WTC11 (cell line): ENCODE measurements at regions not wholly inside any gene's neighbourhood (a gene's known extent, or its start where the extent isn't known, plus 50 kb on each side); places are given as distances from the start of the nearest gene placed in this dataset.

Experiments used
- ATAC-seq: fragments of 200-7000 bp; cut with Tn5 transposase; 2 replicates; pipeline ENCODE4 v1.10.0; 2021; ENCODE audit warnings: mild to moderate bottlenecking, moderate library complexity
- CTCF ChIA-PET: fragments of 300-600 bp; sonication (Branson Sonifier 250); formaldehyde crosslinking; loops from one replicate; lab custom pipeline; 2021; ENCODE audit warnings: antibody characterized with exemption; lab: Charles Lee
- POLR2A ChIA-PET: fragments of 350-600 bp; sonication (Branson Sonifier 250); formaldehyde crosslinking; loops from one replicate; lab custom pipeline; 2021; ENCODE audit warnings: antibody characterized with exemption; lab: Charles Lee
- DNase-seq: peaks from one replicate; pipeline ENCODE4 v3.0.0; 2021; ENCODE audit warnings: low spot score
- H3K27ac Mint-ChIP-seq: 2 replicates; pipeline ENCODE4 v1.8.0; 2021; ENCODE audit warnings: mixed read lengths
- H3K27me3 Mint-ChIP-seq: 2 replicates; pipeline ENCODE4 v1.8.0; 2021; ENCODE audit warnings: low read depth, mild to moderate bottlenecking, moderate library complexity, mixed read lengths
- H3K36me3 Mint-ChIP-seq: 2 replicates; pipeline ENCODE4 v1.8.0; 2021; ENCODE audit warnings: mixed read lengths
- H3K4me1 Mint-ChIP-seq: 2 replicates; pipeline ENCODE4 v1.8.0; 2022; ENCODE audit warnings: mixed read lengths
- H3K4me3 Mint-ChIP-seq: 2 replicates; pipeline ENCODE4 v1.8.0; 2021; ENCODE audit warnings: mild to moderate bottlenecking, moderate library complexity, mixed read lengths
- H3K9me3 Mint-ChIP-seq: 2 replicates; pipeline ENCODE4 v1.8.0; 2021; ENCODE audit warnings: mixed read lengths
- CDX4 ChIP-seq: fragments of 250-450 bp; sonication (Bioruptor Pico); IDR thresholded peaks from 2 replicates; pipeline ENCODE4 v1.9.0; 2021; ENCODE audit warnings: moderate library complexity, mild to moderate bottlenecking, inconsistent platforms, borderline replicate concordance
- CREB1 ChIP-seq: sonication (generic); formaldehyde crosslinking; IDR thresholded peaks from 2 replicates; pipeline ENCODE4 v1.8.0; 2023; ENCODE audit warnings: mild to moderate bottlenecking, missing genetic modification reagents
- CREM ChIP-seq: sonication (generic); formaldehyde crosslinking; IDR thresholded peaks from 2 replicates; pipeline ENCODE4 v1.8.1; 2022; ENCODE audit warnings: mild to moderate bottlenecking, missing genetic modification reagents, moderate library complexity
- CTCF ChIP-seq: fragments of 200-600 bp; IDR thresholded peaks from 2 replicates; pipeline ENCODE4 v1.8.0; 2022; ENCODE audit warnings: antibody characterized with exemption
- E2F4 ChIP-seq: sonication (generic); formaldehyde crosslinking; IDR thresholded peaks from 2 replicates; pipeline ENCODE4 v1.8.1; 2022; ENCODE audit warnings: low read depth, mild to moderate bottlenecking, moderate library complexity, missing genetic modification reagents, borderline replicate concordance
- E2F5 ChIP-seq: sonication (generic); formaldehyde crosslinking; IDR thresholded peaks from 2 replicates; pipeline ENCODE4 v1.8.1; 2022; ENCODE audit warnings: mild to moderate bottlenecking, moderate library complexity, missing genetic modification reagents
- EMX1 ChIP-seq: fragments of 250-450 bp; sonication (Bioruptor Pico); IDR thresholded peaks from 2 replicates; pipeline ENCODE4 v1.8.0; 2021; ENCODE audit warnings: mild to moderate bottlenecking
- ERG ChIP-seq: fragments of 250-450 bp; sonication (Bioruptor Pico); IDR thresholded peaks from 2 replicates; pipeline ENCODE4 v1.8.0; 2021; ENCODE audit warnings: mild to moderate bottlenecking
- HMGA2 ChIP-seq: fragments of 250-450 bp; sonication (Bioruptor Pico); IDR thresholded peaks from 2 replicates; pipeline ENCODE4 v1.4.0; 2021; ENCODE audit warnings: mild to moderate bottlenecking, moderate library complexity
- IRF1 ChIP-seq: sonication (generic); formaldehyde crosslinking; IDR thresholded peaks from 2 replicates; pipeline ENCODE4 v1.8.0; 2023; ENCODE audit warnings: missing genetic modification reagents
- MAX ChIP-seq: sonication (generic); formaldehyde crosslinking; IDR thresholded peaks from 2 replicates; pipeline ENCODE4 v1.8.0; 2022; ENCODE audit warnings: mild to moderate bottlenecking, missing genetic modification reagents
- NFE2L1 ChIP-seq: sonication (generic); formaldehyde crosslinking; IDR thresholded peaks from 2 replicates; pipeline ENCODE4 v1.8.1; 2023; ENCODE audit warnings: missing genetic modification reagents
- NR3C1 ChIP-seq: sonication (generic); formaldehyde crosslinking; conservative IDR thresholded peaks from 2 replicates; pipeline ENCODE4 v1.8.1; 2023; ENCODE audit warnings: low read depth, mild to moderate bottlenecking, missing genetic modification reagents
- PREB ChIP-seq: sonication (generic); formaldehyde crosslinking; IDR thresholded peaks from 2 replicates; pipeline ENCODE4 v1.8.1; 2022; ENCODE audit warnings: mild to moderate bottlenecking, missing genetic modification reagents, moderate library complexity, borderline replicate concordance
- SMAD3 ChIP-seq: sonication (generic); formaldehyde crosslinking; IDR thresholded peaks from 2 replicates; pipeline ENCODE4 v1.8.0; 2022; ENCODE audit warnings: missing genetic modification reagents, mild to moderate bottlenecking, borderline replicate concordance
- TCF7 ChIP-seq: sonication (generic); formaldehyde crosslinking; IDR thresholded peaks from 2 replicates; pipeline ENCODE4 v1.8.0; 2022; ENCODE audit warnings: mild to moderate bottlenecking, low read depth, missing genetic modification reagents, moderate library complexity
- TEAD4 ChIP-seq: sonication (generic); formaldehyde crosslinking; IDR thresholded peaks from 2 replicates; pipeline ENCODE4 v1.8.0; 2022; ENCODE audit warnings: mild to moderate bottlenecking, missing genetic modification reagents
- USF1 ChIP-seq: sonication (generic); formaldehyde crosslinking; IDR thresholded peaks from 2 replicates; pipeline ENCODE4 v1.8.0; 2022; ENCODE audit warnings: mild to moderate bottlenecking, missing genetic modification reagents
- USF2 ChIP-seq: sonication (generic); formaldehyde crosslinking; IDR thresholded peaks from 2 replicates; pipeline ENCODE4 v1.8.1; 2023; ENCODE audit warnings: mild to moderate bottlenecking, missing genetic modification reagents, moderate library complexity
- ZBTB21 ChIP-seq: sonication (generic); formaldehyde crosslinking; IDR thresholded peaks from 2 replicates; pipeline ENCODE4 v1.8.1; 2023; ENCODE audit warnings: mild to moderate bottlenecking, missing genetic modification reagents, borderline replicate concordance
- ZNF219 ChIP-seq: sonication (generic); formaldehyde crosslinking; IDR thresholded peaks from 2 replicates; pipeline ENCODE4 v1.8.0; 2023; ENCODE audit warnings: missing genetic modification reagents, mild to moderate bottlenecking, borderline replicate concordance
- ZNF317 ChIP-seq: sonication (generic); formaldehyde crosslinking; IDR thresholded peaks from 2 replicates; pipeline ENCODE4 v1.8.1; 2023; ENCODE audit warnings: low read depth, mild to moderate bottlenecking, moderate library complexity, missing genetic modification reagents, borderline replicate concordance
- ZNF423 ChIP-seq: fragments of 250-450 bp; sonication (Bioruptor Pico); IDR thresholded peaks from 2 replicates; pipeline ENCODE4 v2.1.2; 2022; ENCODE audit warnings: mild to moderate bottlenecking, moderate library complexity
- ZSCAN18 ChIP-seq: fragments of 250-450 bp; sonication (Bioruptor Pico); IDR thresholded peaks from 2 replicates; pipeline ENCODE4 v2.1.2; 2022; ENCODE audit warnings: mild to moderate bottlenecking, moderate library complexity

- POLR2A ChIA-PET: no interaction called here
- Mint-ChIP-seq H3K4me1 (no peaks in the 10 kb centered on the region), H3K27ac (no peak overlapping the region), H3K4me3 (no peak overlapping the region), H3K27me3 (no peaks in the 10 kb centered on the region), H3K36me3 (no peaks in the 10 kb centered on the region), H3K9me3 (peaks cover 26% of the 10 kb centered on the region)
- ATAC-seq (no peak), DNase-seq (no peak)
- CTCF ChIA-PET: no interaction called here
- TF ChIP-seq EMX1 (CRISPR knock-in tag): no peak
- TF ChIP-seq ERG (CRISPR knock-in tag): no peak
- TF ChIP-seq NFE2L1 (CRISPR knock-in tag): no peak
- TF ChIP-seq NR3C1 (CRISPR knock-in tag): no peak
- TF ChIP-seq PREB: no peak
- TF ChIP-seq ZBTB21 (CRISPR knock-in tag): no peak
- no peak for TF ChIP-seq TCF7
- TF ChIP-seq IRF1: no peak
- no peak for TF ChIP-seq USF2 (CRISPR knock-in tag)
- TF ChIP-seq HMGA2 (CRISPR knock-in tag): no peak
- TF ChIP-seq CDX4 (CRISPR knock-in tag): no peak
- TF ChIP-seq CTCF: no peak
- TF ChIP-seq MAX (CRISPR knock-in tag): no peak
Observed at GRCh38 chr10:10897400-10897799, 120.3 kb upstream of the CELF2 start.

GRCh38 chr10:10901906-10902305 is 115.8 kb upstream of the CELF2 start:
- POLR2A ChIA-PET: no interaction called here
- DNase-seq (no peak), ATAC-seq (no peak)
- CTCF ChIA-PET: no interaction called here
- Mint-ChIP-seq H3K9me3 (peaks cover 23% of the 10 kb centered on the region), H3K27me3 (no peaks in the 10 kb centered on the region), H3K4me3 (no peak overlapping the region), H3K36me3 (no peaks in the 10 kb centered on the region), H3K4me1 (no peaks in the 10 kb centered on the region), H3K27ac (no peak overlapping the region)
- TF ChIP-seq E2F5 (CRISPR knock-in tag): no peak
- TF ChIP-seq SMAD3 (CRISPR knock-in tag): no peak
- TF ChIP-seq USF1: no peak
- TF ChIP-seq ZSCAN18: no peak
- no peak for TF ChIP-seq CREB1
- no peak for TF ChIP-seq TEAD4 (CRISPR knock-in tag)
- no peak for TF ChIP-seq ZNF219 (CRISPR knock-in tag)
- TF ChIP-seq ZNF317 (CRISPR knock-in tag): no peak
- TF ChIP-seq ZNF423 (CRISPR knock-in tag): no peak
- TF ChIP-seq E2F4 (CRISPR knock-in tag): no peak
- TF ChIP-seq CREM (CRISPR knock-in tag): no peak
- TF ChIP-seq CDX4 (CRISPR knock-in tag): no peak
